HEK293 (cell line): ENCODE measurements at regions not wholly inside any gene's neighbourhood (a gene's known extent, or its start where the extent isn't known, plus 50 kb on each side); places are given as distances from the start of the nearest gene placed in this dataset.

Experiments used
- CTCF ChIA-PET: fragments of 350-600 bp; formaldehyde crosslinking; extraction: SDS; loops from one replicate; lab custom pipeline; 2021; ENCODE audit warnings: antibody characterized with exemption; lab: Yijun Ruan, JAX
- POLR2A ChIA-PET: fragments of 300-600 bp; formaldehyde crosslinking; extraction: SDS; loops from one replicate; lab custom pipeline; 2020; ENCODE audit warnings: antibody characterized with exemption, inconsistent platforms; lab: Yijun Ruan, JAX
- H3K27ac ChIP-seq: fragments of 200-500 bp; sonication (Bioruptor generic); 2 replicates; pipeline ENCODE4 v1.5.1; 2014; ENCODE audit warnings: low read depth, low read length, control low read depth, inconsistent platforms; ENCODE audit errors: extremely low read depth
- H3K36me3 ChIP-seq, 2 experiments: fragments of 200-500 bp in 1 of 2; sonication (Bioruptor generic) in 1 of 2; 1 replicate in 1 of 2; 2 replicates in 1 of 2; pipeline ENCODE4 v1.5.1; 2014 to 2017; ENCODE audit warnings: inconsistent platforms in 2 of 2, low read length in 2 of 2; ENCODE audit not compliant: control insufficient read depth in 2 of 2, insufficient read depth in 1 of 2
- H3K4me1 ChIP-seq: fragments of 200-500 bp; sonication (Bioruptor generic); 2 replicates; pipeline ENCODE4 v1.5.1; 2014; ENCODE audit warnings: mild to moderate bottlenecking, low read length, inconsistent platforms; ENCODE audit not compliant: control insufficient read depth, insufficient read depth
- H3K4me3 ChIP-seq: 2 replicates; pipeline ENCODE4 v1.5.1; 2011; ENCODE audit warnings: low read depth, mild to moderate bottlenecking, control low read depth, low read length, moderate library complexity
- H3K9me3 ChIP-seq: fragments of 200-500 bp; sonication (Bioruptor generic); 2 replicates; pipeline ENCODE4 v1.5.1; 2014; ENCODE audit warnings: low read depth, low read length, inconsistent platforms; ENCODE audit not compliant: control insufficient read depth, insufficient read depth
- AEBP2 ChIP-seq: fragments of 450-650 bp; formaldehyde crosslinking; IDR thresholded peaks from 2 replicates; pipeline ENCODE4 v1.5.1; 2016; ENCODE audit warnings: missing biosample characterization, missing genetic modification characterization, borderline replicate concordance
- GLIS1 ChIP-seq: fragments of 450-650 bp; formaldehyde crosslinking; IDR thresholded peaks from 2 replicates; pipeline ENCODE4 v1.5.1; 2016; ENCODE audit warnings: missing biosample characterization, missing genetic modification characterization
- PATZ1 ChIP-seq: fragments of 450-650 bp; formaldehyde crosslinking; IDR thresholded peaks from 2 replicates; pipeline ENCODE4 v1.5.1; 2016; ENCODE audit warnings: missing biosample characterization, missing genetic modification characterization
- PRDM1 ChIP-seq: fragments of 450-650 bp; formaldehyde crosslinking; IDR thresholded peaks from 2 replicates; pipeline ENCODE4; 2016; ENCODE audit warnings: missing biosample characterization, missing genetic modification characterization
- SETDB1 ChIP-seq: IDR thresholded peaks from one replicate; pipeline ENCODE4 v1.6.1; 2017; ENCODE audit warnings: mild to moderate bottlenecking, low read length, moderate library complexity, mixed read lengths; ENCODE audit not compliant: insufficient read length
- ZBTB11 ChIP-seq: fragments of 450-650 bp; formaldehyde crosslinking; conservative IDR thresholded peaks from 2 replicates; pipeline ENCODE4 v1.5.1; 2016; ENCODE audit warnings: low read depth, missing biosample characterization, missing genetic modification characterization
- ZFP37 ChIP-seq: fragments of 450-650 bp; formaldehyde crosslinking; IDR thresholded peaks from 2 replicates; pipeline ENCODE4 v1.5.1; 2016; ENCODE audit warnings: missing biosample characterization, missing genetic modification characterization
- ZIC2 ChIP-seq: fragments of 450-650 bp; formaldehyde crosslinking; IDR thresholded peaks from 2 replicates; pipeline ENCODE4 v1.5.1; 2016; ENCODE audit warnings: missing biosample characterization, missing genetic modification characterization
- ZNF280D ChIP-seq: fragments of 450-650 bp; formaldehyde crosslinking; IDR thresholded peaks from 2 replicates; pipeline ENCODE4 v1.5.1; 2016; ENCODE audit warnings: missing biosample characterization, missing genetic modification characterization
- ZNF398 ChIP-seq: fragments of 450-650 bp; formaldehyde crosslinking; IDR thresholded peaks from 2 replicates; pipeline ENCODE4 v1.5.1; 2017; ENCODE audit warnings: missing biosample characterization, missing genetic modification characterization
- ZNF488 ChIP-seq: fragments of 450-650 bp; formaldehyde crosslinking; IDR thresholded peaks from 2 replicates; pipeline ENCODE4 v1.5.1; 2016; ENCODE audit warnings: missing biosample characterization, missing genetic modification characterization
- ZNF518A ChIP-seq: fragments of 450-650 bp; formaldehyde crosslinking; conservative IDR thresholded peaks from 2 replicates; pipeline ENCODE4 v1.5.1; 2016; ENCODE audit warnings: low read depth, missing biosample characterization, missing genetic modification characterization
- ZNF521 ChIP-seq: fragments of 450-650 bp; formaldehyde crosslinking; IDR thresholded peaks from 2 replicates; pipeline ENCODE4 v1.5.1; 2017; ENCODE audit warnings: missing biosample characterization, mild to moderate bottlenecking, missing genetic modification characterization
- ZNF670 ChIP-seq: fragments of 450-650 bp; formaldehyde crosslinking; IDR thresholded peaks from 2 replicates; pipeline ENCODE4 v1.5.1; 2016; ENCODE audit warnings: missing biosample characterization, missing genetic modification characterization, low read depth
- ZNF76 ChIP-seq: fragments of 450-650 bp; formaldehyde crosslinking; IDR thresholded peaks from 2 replicates; pipeline ENCODE4; 2016; ENCODE audit warnings: low read depth, missing biosample characterization, missing genetic modification characterization, borderline replicate concordance
- ZXDB ChIP-seq: fragments of 450-650 bp; formaldehyde crosslinking; IDR thresholded peaks from 2 replicates; pipeline ENCODE4 v1.5.1; 2016; ENCODE audit warnings: missing biosample characterization, missing genetic modification characterization

GRCh38 chr2:2806711-2807110 is 475.6 kb upstream of the MYT1L start:
- ChIA-PET CTCF (interaction anchor here (0.5 kb wide), 1 partner anchor 806 kb away, joined by 3 read pairs; no protein-coding TSS in a partner anchor), POLR2A (no interaction called here)
- no peak for TF ChIP-seq GLIS1 (tag by site-specific recombination)
- no peak for TF ChIP-seq AEBP2
- no peak for TF ChIP-seq SETDB1
- no peak for TF ChIP-seq ZIC2 (tag by site-specific recombination)
- TF ChIP-seq ZNF670 (tag by site-specific recombination), result no peak
- TF ChIP-seq PATZ1 (tag by site-specific recombination), result no peak
- no peak for TF ChIP-seq PRDM1
- TF ChIP-seq ZNF488 (tag by site-specific recombination), result no peak
- no peak for TF ChIP-seq ZFP37 (tag by site-specific recombination)

GRCh38 chr2:2805263-2805662 is 474.2 kb upstream of the MYT1L start:
- Histone ChIP-seq H3K27ac (no peak overlapping the region), H3K36me3 (no peaks in the 10 kb centered on the region), H3K9me3 (no peaks in the 10 kb centered on the region), H3K4me3 (no peak overlapping the region), H3K4me1 (no peaks in the 10 kb centered on the region)
- CTCF ChIA-PET, result no interaction called here
- POLR2A ChIA-PET, result no interaction called here
- no peak for TF ChIP-seq ZFP37 (tag by site-specific recombination)
- TF ChIP-seq ZBTB11 (tag by site-specific recombination), result no peak
- no peak for TF ChIP-seq ZXDB (tag by site-specific recombination)
- no peak for TF ChIP-seq ZNF398 (tag by site-specific recombination)
- no peak for TF ChIP-seq ZNF518A (tag by site-specific recombination)
- TF ChIP-seq ZNF76 (tag by site-specific recombination), result no peak
- no peak for TF ChIP-seq ZNF280D (tag by site-specific recombination)
- TF ChIP-seq ZNF521, result no peak

More at GRCh38 chr2:2806711-2807110, 475.6 kb upstream of the MYT1L start:
- no peaks in the 10 kb centered on the region for H3K36me3 ChIP-seq
- no peaks in the 10 kb centered on the region for H3K9me3 ChIP-seq
- no peaks in the 10 kb centered on the region for H3K4me1 ChIP-seq
- no peak overlapping the region for H3K4me3 ChIP-seq
- H3K27ac ChIP-seq, result no peak overlapping the region
